ENCODE measurements at regions not wholly inside any gene's neighbourhood (a gene's known extent, or its start where the extent isn't known, plus 50 kb on each side); places are given as distances from the start of the nearest gene placed in this dataset.

GRCh38 chr12:38392554-38393144, 76.1 kb downstream of the ALG10B start:
- no peak overlapping the region for H3K27ac ChIP-seq
- peaks cover 0 to under 1% of the 10 kb centered on the region in 2 donors for H3K9me3 ChIP-seq
- H3K27me3 ChIP-seq: no peaks in the 10 kb centered on the region
- TF ChIP-seq POLR2AphosphoS5 (IDR thresholded peaks at IDR 0.05): no peak
- no peak for TF ChIP-seq POLR2A (IDR thresholded peaks at IDR 0.05)
- no peak for TF ChIP-seq CTCF (IDR thresholded peaks at IDR 0.05)
- no peaks in the 10 kb centered on the region for H3K36me3 ChIP-seq
- H3K4me1 ChIP-seq: no peaks in the 10 kb centered on the region
- H3K4me3 ChIP-seq: no peak overlapping the region
- intact Hi-C loops (cut with DNase I; ENCODE audit: low total_unique reads): no loop called here
- no peak for DNase-seq (ENCODE audit: low spot score in 2 of 2)

GRCh38 chr12:38399711-38400206, 83.2 kb downstream of the ALG10B start:
- Histone ChIP-seq H3K36me3 (no peaks in the 10 kb centered on the region), H3K9me3 (peaks cover 0 to 11% of the 10 kb centered on the region in 2 donors), H3K4me3 (no peak overlapping the region), H3K4me1 (no peaks in the 10 kb centered on the region), H3K27ac (no peak overlapping the region), H3K27me3 (no peaks in the 10 kb centered on the region)
- intact Hi-C loops (cut with DNase I; ENCODE audit: low total_unique reads): no loop called here
- DNase-seq (ENCODE audit: low spot score in 2 of 2): no peak
- TF ChIP-seq POLR2A (IDR thresholded peaks at IDR 0.05) (no peak), POLR2AphosphoS5 (IDR thresholded peaks at IDR 0.05) (no peak), CTCF (IDR thresholded peaks at IDR 0.05) (no peak)

GRCh38 chr12:38402811-38403210, 86.2 kb downstream of the ALG10B start:
- Histone ChIP-seq H3K4me3 (no peak overlapping the region), H3K4me1 (no peaks in the 10 kb centered on the region), H3K9me3 (peaks cover 0 to 17% of the 10 kb centered on the region in 2 donors), H3K27ac (no peak overlapping the region), H3K36me3 (no peaks in the 10 kb centered on the region), H3K27me3 (no peaks in the 10 kb centered on the region)
- TF ChIP-seq POLR2A (IDR thresholded peaks at IDR 0.05) (no peak), CTCF (IDR thresholded peaks at IDR 0.05) (no peak), POLR2AphosphoS5 (IDR thresholded peaks at IDR 0.05) (no peak)
- no peak for DNase-seq (ENCODE audit: low spot score in 2 of 2)
- intact Hi-C loops (cut with DNase I; ENCODE audit: low total_unique reads): no loop called here

GRCh38 chr12:38409511-38409910, 92.9 kb downstream of the ALG10B start:
- peaks cover 0 to 8% of the 10 kb centered on the region in 2 donors for H3K9me3 ChIP-seq
- DNase-seq (ENCODE audit: low spot score in 2 of 2): no peak
- no peaks in the 10 kb centered on the region for H3K4me1 ChIP-seq
- TF ChIP-seq CTCF (IDR thresholded peaks at IDR 0.05) (no peak), POLR2AphosphoS5 (IDR thresholded peaks at IDR 0.05) (no peak), POLR2A (IDR thresholded peaks at IDR 0.05) (no peak)
- H3K27ac ChIP-seq: no peak overlapping the region
- no peaks in the 10 kb centered on the region for H3K36me3 ChIP-seq
- H3K4me3 ChIP-seq: no peak overlapping the region
- H3K27me3 ChIP-seq: no peaks in the 10 kb centered on the region
- intact Hi-C loops (cut with DNase I; ENCODE audit: low total_unique reads): no loop called here

GRCh38 chr12:38411426-38411825, 94.9 kb downstream of the ALG10B start:
- H3K36me3 ChIP-seq: no peaks in the 10 kb centered on the region
- TF ChIP-seq POLR2AphosphoS5 (IDR thresholded peaks at IDR 0.05): no peak
- TF ChIP-seq POLR2A (IDR thresholded peaks at IDR 0.05): no peak
- TF ChIP-seq CTCF (IDR thresholded peaks at IDR 0.05): no peak
- no peak for DNase-seq (ENCODE audit: low spot score in 2 of 2)
- H3K4me3 ChIP-seq: no peak overlapping the region
- H3K4me1 ChIP-seq: no peaks in the 10 kb centered on the region
- no peak overlapping the region for H3K27ac ChIP-seq
- intact Hi-C loops (cut with DNase I; ENCODE audit: low total_unique reads): no loop called here
- H3K9me3 ChIP-seq: no peaks in the 10 kb centered on the region
- H3K27me3 ChIP-seq: no peaks in the 10 kb centered on the region

All from breast epithelium (tissue), 4 donors.